Testis (tissue), 2 donors: ENCODE measurements at regions not wholly inside any gene's neighbourhood (a gene's known extent, or its start where the extent isn't known, plus 50 kb on each side); places are given as distances from the start of the nearest gene placed in this dataset.

Experiments used
- DNase-seq: peaks from one replicate; pipeline ENCODE4 v3.0.0-alpha.2; 2019
- H3K27ac ChIP-seq, 2 donors: fragments of 200-600 bp; sonication (generic); one replicate each; pipeline ENCODE4 v1.5.1; 2019
- H3K27me3 ChIP-seq: fragments of 200-600 bp; sonication (generic); one replicate; pipeline ENCODE4 v1.5.1; 2019
- H3K36me3 ChIP-seq: fragments of 200-600 bp; sonication (generic); one replicate; pipeline ENCODE4 v1.5.1; 2017; ENCODE audit warnings: low read depth; ENCODE audit errors: missing control alignments
- H3K4me1 ChIP-seq: fragments of 200-600 bp; sonication (generic); one replicate; pipeline ENCODE4 v1.5.1; 2019
- H3K4me3 ChIP-seq, 2 donors: fragments of 200-600 bp; sonication (generic); one replicate each; pipeline ENCODE4 v1.5.1; 2017 to 2019
- H3K9me3 ChIP-seq: fragments of 200-600 bp; sonication (generic); one replicate; pipeline ENCODE4 v1.5.1; 2017
- CTCF ChIP-seq, 3 experiments: fragments of 450-650 bp in 2 of 3; fragments of 200-600 bp in 1 of 3; sonication (generic) in 1 of 3; IDR thresholded peaks; one replicate each; pipeline ENCODE4 v1.5.1; 2016 to 2019; ENCODE audit warnings: antibody characterized with exemption in 3 of 3, mild to moderate bottlenecking in 2 of 3, moderate library complexity in 1 of 3
- POLR2A ChIP-seq: fragments of 450-650 bp; IDR thresholded peaks from one replicate; pipeline ENCODE4 v1.6.1; 2017; ENCODE audit warnings: antibody characterized with exemption, mild to moderate bottlenecking, moderate library complexity
- WGBS, 2 donors: methylation state at CpG; one replicate each; pipeline ENCODE4 v1.1.5; 2018; 5-methylcytosine and 5-hydroxymethylcytosine counted together
- intact Hi-C: fragments of 100-400 bp; cut with DNase I; formaldehyde crosslinking; loops from one replicate; pipeline ENCODE4 v1.15.1; 2023; ENCODE audit warnings: low total_unique reads

- Histone ChIP-seq H3K27me3 (no peaks in the 10 kb centered on the region), H3K9me3 (no peaks in the 10 kb centered on the region), H3K36me3 (no peaks in the 10 kb centered on the region), H3K4me3 (no peak overlapping the region), H3K27ac (no peak overlapping the region), H3K4me1 (no peaks in the 10 kb centered on the region)
- WGBS, 2 donors, result 52 to 73% methylated on average over 6 of the region's 6 CpGs
- no peak for DNase-seq
- intact Hi-C loops, result no loop called here
- TF ChIP-seq POLR2A (no peak), CTCF (IDR thresholded peaks at IDR 0.05) (no peak)
These were observed 90.5 kb upstream of the LUZP2 start for GRCh38 chr11:24406389-24406788.

- intact Hi-C loops, result no loop called here
- no peaks in the 10 kb centered on the region for H3K36me3 ChIP-seq
- H3K4me3 ChIP-seq, result no peak overlapping the region
- H3K4me1 ChIP-seq, result no peaks in the 10 kb centered on the region
- H3K27me3 ChIP-seq, result no peaks in the 10 kb centered on the region
- H3K27ac ChIP-seq, result no peak overlapping the region
- whole genome bisulfite sequencing, 2 donors, result 70 to 83% methylated on average over 9 of the region's 9 CpGs
- H3K9me3 ChIP-seq, result no peaks in the 10 kb centered on the region
- no peak for DNase-seq
- TF ChIP-seq CTCF (IDR thresholded peaks at IDR 0.05) (no peak), POLR2A (no peak)
These were observed 89.9 kb upstream of the LUZP2 start for GRCh38 chr11:24406980-24407379.

GRCh38 chr11:24407733-24408132, 89.1 kb upstream of the LUZP2 start:
- TF ChIP-seq POLR2A (no peak), CTCF (IDR thresholded peaks at IDR 0.05) (no peak)
- H3K27me3 ChIP-seq, result no peaks in the 10 kb centered on the region
- no peaks in the 10 kb centered on the region for H3K36me3 ChIP-seq
- H3K4me3 ChIP-seq, result no peak overlapping the region
- H3K9me3 ChIP-seq, result no peaks in the 10 kb centered on the region
- no peak for DNase-seq
- intact Hi-C loops, result no loop called here
- H3K27ac ChIP-seq, result no peak overlapping the region
- 58 to 71% methylated on average over 3 of the region's 3 CpGs for WGBS, 2 donors
- no peaks in the 10 kb centered on the region for H3K4me1 ChIP-seq

GRCh38 chr11:24408202-24408601, 88.7 kb upstream of the LUZP2 start:
- Histone ChIP-seq H3K4me1 (no peaks in the 10 kb centered on the region), H3K9me3 (no peaks in the 10 kb centered on the region), H3K27ac (no peak overlapping the region), H3K36me3 (no peaks in the 10 kb centered on the region), H3K27me3 (no peaks in the 10 kb centered on the region), H3K4me3 (no peak overlapping the region)
- DNase-seq, result no peak
- TF ChIP-seq POLR2A (no peak), CTCF (IDR thresholded peaks at IDR 0.05) (no peak)
- intact Hi-C loops, result no loop called here

GRCh38 chr11:24411791-24412190, 85.1 kb upstream of the LUZP2 start:
- H3K9me3 ChIP-seq, result no peaks in the 10 kb centered on the region
- WGBS, 2 donors, result 85 to 90% methylated on average over 3 of the region's 3 CpGs
- H3K27me3 ChIP-seq, result no peaks in the 10 kb centered on the region
- intact Hi-C loops, result no loop called here
- H3K27ac ChIP-seq, result no peak overlapping the region
- no peaks in the 10 kb centered on the region for H3K36me3 ChIP-seq
- H3K4me3 ChIP-seq, result no peak overlapping the region
- no peak for DNase-seq
- no peaks in the 10 kb centered on the region for H3K4me1 ChIP-seq
- TF ChIP-seq CTCF (IDR thresholded peaks at IDR 0.05), result no peak
- no peak for TF ChIP-seq POLR2A
